Liver (tissue), 8 donors: ENCODE measurements at regions not wholly inside any gene's neighbourhood (a gene's known extent, or its start where the extent isn't known, plus 50 kb on each side); places are given as distances from the start of the nearest gene placed in this dataset.

Experiments used
- DNase-seq: peaks from one replicate; pipeline ENCODE4 v3.0.0-alpha.2; 2017; ENCODE audit warnings: low spot score
- H3K27ac ChIP-seq, 2 donors: one replicate each; pipeline ENCODE4 v1.7.0; 2013; ENCODE audit warnings: inconsistent platforms in 2 of 2, low read length in 2 of 2, control low read depth in 1 of 2, low read depth in 1 of 2, mild to moderate bottlenecking in 1 of 2
- H3K27me3 ChIP-seq, 4 donors: one replicate each; pipeline versions ENCODE4 v1.6.1 to v1.7.0; 2013; ENCODE audit warnings: low read length in 3 of 4, inconsistent platforms in 1 of 4, mild to moderate bottlenecking in 1 of 4, moderate library complexity in 1 of 4; ENCODE audit not compliant: control insufficient read depth in 4 of 4, insufficient read depth in 4 of 4
- H3K36me3 ChIP-seq, 4 donors: one replicate each; pipeline versions ENCODE4 v1.6.1 to v1.7.0; 2013; ENCODE audit warnings: low read length in 3 of 4, mild to moderate bottlenecking in 3 of 4, low read depth in 1 of 4, moderate library complexity in 1 of 4; ENCODE audit not compliant: control insufficient read depth in 4 of 4, insufficient read depth in 3 of 4
- H3K4me1 ChIP-seq, 4 donors: one replicate each; pipeline versions ENCODE4 v1.6.1 to v1.7.0; 2013; ENCODE audit warnings: low read length in 3 of 4, mild to moderate bottlenecking in 3 of 4, moderate library complexity in 1 of 4; ENCODE audit not compliant: control insufficient read depth in 4 of 4, insufficient read depth in 4 of 4
- H3K4me3 ChIP-seq, 3 donors: one replicate each; pipeline versions ENCODE4 v1.6.1 to v1.7.0; 2013; ENCODE audit warnings: low read length in 3 of 3, control low read depth in 1 of 3, low read depth in 1 of 3, mild to moderate bottlenecking in 1 of 3
- H3K9ac ChIP-seq, 2 donors: one replicate each; pipeline ENCODE4 v1.7.0; 2013; ENCODE audit warnings: low read length in 2 of 2, mild to moderate bottlenecking in 2 of 2, moderate library complexity in 2 of 2, control low read depth in 1 of 2, low read depth in 1 of 2
- H3K9me3 ChIP-seq, 4 donors: one replicate each; pipeline versions ENCODE4 v1.6.1 to v1.7.0; 2013; ENCODE audit warnings: low read length in 3 of 4; ENCODE audit not compliant: control insufficient read depth in 4 of 4
- EGR1 ChIP-seq, 2 donors: IDR thresholded peaks; 2 replicates each; pipeline ENCODE4 v1.6.1; 2016 to 2018; ENCODE audit warnings: antibody characterized with exemption in 2 of 2, low read depth in 2 of 2
- FOXA1 ChIP-seq: IDR thresholded peaks from 2 replicates; pipeline ENCODE4 v1.6.1; 2016; ENCODE audit warnings: antibody characterized with exemption
- FOXA2 ChIP-seq: IDR thresholded peaks from 2 replicates; pipeline ENCODE4 v1.6.1; 2016; ENCODE audit warnings: antibody characterized with exemption
- GABPA ChIP-seq, 2 donors: IDR thresholded peaks in 1 of 2; conservative IDR thresholded peaks in 1 of 2; 2 replicates each; pipeline ENCODE4 v1.6.1; 2016; ENCODE audit warnings: antibody characterized with exemption in 2 of 2, mild to moderate bottlenecking in 1 of 2, moderate library complexity in 1 of 2
- HNF4A ChIP-seq, 2 donors: conservative IDR thresholded peaks; 2 replicates each; pipeline ENCODE4 v1.6.1; 2016; ENCODE audit warnings: antibody characterized with exemption in 2 of 2, mild to moderate bottlenecking in 2 of 2
- HNF4G ChIP-seq: IDR thresholded peaks from 2 replicates; pipeline ENCODE4 v1.6.1; 2016; ENCODE audit warnings: antibody characterized with exemption
- JUND ChIP-seq, 2 donors: IDR thresholded peaks; 2 replicates each; pipeline ENCODE4 v1.6.1; 2016; ENCODE audit warnings: antibody characterized with exemption in 2 of 2
- RAD21 ChIP-seq, 2 donors: IDR thresholded peaks; 2 replicates each; pipeline ENCODE4 v1.6.1; 2016; ENCODE audit warnings: antibody characterized with exemption in 2 of 2, mild to moderate bottlenecking in 2 of 2
- REST ChIP-seq: IDR thresholded peaks from 2 replicates; pipeline ENCODE4 v1.6.1; 2016; ENCODE audit warnings: antibody characterized with exemption, mild to moderate bottlenecking
- RXRA ChIP-seq, 2 donors: IDR thresholded peaks; 2 replicates each; pipeline ENCODE4 v1.6.1; 2017 to 2018; ENCODE audit warnings: antibody characterized with exemption in 2 of 2, mild to moderate bottlenecking in 1 of 2
- SP1 ChIP-seq: IDR thresholded peaks from 2 replicates; pipeline ENCODE4 v1.6.1; 2018; ENCODE audit warnings: antibody characterized with exemption, mild to moderate bottlenecking
- TAF1 ChIP-seq: conservative IDR thresholded peaks from 2 replicates; pipeline ENCODE4 v1.6.1; 2016; ENCODE audit warnings: antibody characterized with exemption, mild to moderate bottlenecking
- YY1 ChIP-seq: IDR thresholded peaks from 2 replicates; pipeline ENCODE4 v1.6.1; 2016; ENCODE audit warnings: antibody characterized with exemption, mild to moderate bottlenecking
- ZBTB33 ChIP-seq: IDR thresholded peaks from 2 replicates; pipeline ENCODE4 v1.6.1; 2016; ENCODE audit warnings: antibody characterized with exemption
- WGBS: extraction: QIAGEN DNeasy Blood & Tissue Kit; methylation state at CpG from one replicate; pipeline ENCODE4 v1.1.7; 2013; 5-methylcytosine and 5-hydroxymethylcytosine counted together
- TF ChIP-seq, protein P1 (sequence below): IDR thresholded peaks from 2 replicates; pipeline ENCODE4 v1.6.1; 2016; ENCODE audit warnings: antibody characterized with exemption
- TF ChIP-seq, protein P2 (sequence below): IDR thresholded peaks from 2 replicates; pipeline ENCODE4 v1.6.1; 2016; ENCODE audit warnings: antibody characterized with exemption
- TF ChIP-seq, protein P3 (sequence below): fragments of 150-350 bp; IDR thresholded peaks from 2 replicates; pipeline ENCODE4 v1.5.1; 2017; ENCODE audit warnings: improper control_type of control experiment, low read depth, low read length; ENCODE audit not compliant: missing input control
- donor health status: healthy.
- donor health status: healthy.
- donor health status: healthy.
- donor health status: healthy.
- donor health status: healthy.

DNA sequence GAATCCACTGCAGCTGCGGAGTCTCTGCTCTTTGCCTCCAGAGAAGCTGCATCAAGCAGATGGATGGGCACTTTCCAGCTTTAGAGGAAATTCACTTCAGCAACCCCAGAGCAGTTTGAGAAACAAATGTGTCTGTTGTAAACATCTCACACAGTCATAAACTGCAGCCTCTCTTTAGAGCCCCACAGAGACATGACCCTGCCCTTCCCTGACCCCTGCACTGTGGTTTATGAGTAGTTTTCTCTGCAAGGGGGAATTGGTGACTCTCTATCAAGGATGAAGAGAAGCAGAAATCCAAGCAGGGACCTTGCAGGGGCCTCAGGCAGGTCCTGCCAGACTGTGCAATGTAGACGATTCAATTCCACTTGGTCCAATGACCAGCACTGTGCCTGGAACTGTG, 160.2 kb downstream of the SH2D4B start:
- Histone ChIP-seq H3K4me1 (peaks cover 0 to 4% (median 2%) of the 10 kb centered on the region in 4 donors), H3K27ac (no peak overlapping the region), H3K9me3 (no peaks in the 10 kb centered on the region), H3K4me3 (no peak overlapping the region), H3K27me3 (no peaks in the 10 kb centered on the region), H3K36me3 (no peaks in the 10 kb centered on the region), H3K9ac (no peak overlapping the region)
- DNase-seq = no peak
- no peak for TF ChIP-seq JUND (IDR thresholded peaks at IDR 0.05)
- no peak for TF ChIP-seq FOXA2
- TF ChIP-seq, protein P1, sequence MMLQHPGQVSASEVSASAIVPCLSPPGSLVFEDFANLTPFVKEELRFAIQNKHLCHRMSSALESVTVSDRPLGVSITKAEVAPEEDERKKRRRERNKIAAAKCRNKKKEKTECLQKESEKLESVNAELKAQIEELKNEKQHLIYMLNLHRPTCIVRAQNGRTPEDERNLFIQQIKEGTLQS = no peak
- no peak for TF ChIP-seq ZBTB33
- no peak for TF ChIP-seq GABPA (IDR thresholded peaks at IDR 0.05 in 1 of 2, conservative IDR thresholded peaks at IDR 0.05 in 1 of 2)
- no peak for TF ChIP-seq FOXA1
- TF ChIP-seq HNF4A (conservative IDR thresholded peaks at IDR 0.05) = no peak
- no peak for TF ChIP-seq TAF1
- no peak for TF ChIP-seq HNF4G
- TF ChIP-seq YY1 = no peak
- 73% methylated on average over 2 of the region's 2 CpGs for WGBS

GRCh38 chr10:80699602-80700039, 161.9 kb downstream of the SH2D4B start:
- TF ChIP-seq, protein P2, sequence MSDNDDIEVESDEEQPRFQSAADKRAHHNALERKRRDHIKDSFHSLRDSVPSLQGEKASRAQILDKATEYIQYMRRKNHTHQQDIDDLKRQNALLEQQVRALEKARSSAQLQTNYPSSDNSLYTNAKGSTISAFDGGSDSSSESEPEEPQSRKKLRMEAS = no peak
- TF ChIP-seq JUND (IDR thresholded peaks at IDR 0.05) (no peak), RAD21 (IDR thresholded peaks at IDR 0.05) (peak; percentile 84 to 93)
- TF ChIP-seq, protein P3, sequence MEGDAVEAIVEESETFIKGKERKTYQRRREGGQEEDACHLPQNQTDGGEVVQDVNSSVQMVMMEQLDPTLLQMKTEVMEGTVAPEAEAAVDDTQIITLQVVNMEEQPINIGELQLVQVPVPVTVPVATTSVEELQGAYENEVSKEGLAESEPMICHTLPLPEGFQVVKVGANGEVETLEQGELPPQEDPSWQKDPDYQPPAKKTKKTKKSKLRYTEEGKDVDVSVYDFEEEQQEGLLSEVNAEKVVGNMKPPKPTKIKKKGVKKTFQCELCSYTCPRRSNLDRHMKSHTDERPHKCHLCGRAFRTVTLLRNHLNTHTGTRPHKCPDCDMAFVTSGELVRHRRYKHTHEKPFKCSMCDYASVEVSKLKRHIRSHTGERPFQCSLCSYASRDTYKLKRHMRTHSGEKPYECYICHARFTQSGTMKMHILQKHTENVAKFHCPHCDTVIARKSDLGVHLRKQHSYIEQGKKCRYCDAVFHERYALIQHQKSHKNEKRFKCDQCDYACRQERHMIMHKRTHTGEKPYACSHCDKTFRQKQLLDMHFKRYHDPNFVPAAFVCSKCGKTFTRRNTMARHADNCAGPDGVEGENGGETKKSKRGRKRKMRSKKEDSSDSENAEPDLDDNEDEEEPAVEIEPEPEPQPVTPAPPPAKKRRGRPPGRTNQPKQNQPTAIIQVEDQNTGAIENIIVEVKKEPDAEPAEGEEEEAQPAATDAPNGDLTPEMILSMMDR = peak; percentile 77
- H3K9ac ChIP-seq = no peak overlapping the region
- H3K27me3 ChIP-seq = no peaks in the 10 kb centered on the region
- peaks cover 0 to 4% (median 2%) of the 10 kb centered on the region in 4 donors for H3K4me1 ChIP-seq
- no peaks in the 10 kb centered on the region for H3K36me3 ChIP-seq
- DNase-seq = peak; percentile 79
- no peak overlapping the region for H3K27ac ChIP-seq
- 14% methylated on average over 14 of the region's 14 CpGs for WGBS
- no peaks in the 10 kb centered on the region for H3K9me3 ChIP-seq
- H3K4me3 ChIP-seq = no peak overlapping the region

GRCh38 chr10:80700252-80700651, 162.6 kb downstream of the SH2D4B start:
- no peak for DNase-seq
- 87% methylated on average over 3 of the region's 3 CpGs for WGBS
- TF ChIP-seq SP1 (no peak), ZBTB33 (no peak), EGR1 (IDR thresholded peaks at IDR 0.05; ENCODE audit: low read depth in 2 of 2) (no peak), TAF1 (no peak), RXRA (IDR thresholded peaks at IDR 0.05) (no peak), REST (no peak)
- Histone ChIP-seq H3K4me3 (no peak overlapping the region), H3K36me3 (no peaks in the 10 kb centered on the region), H3K9ac (no peak overlapping the region), H3K4me1 (peaks cover 0 to 4% (median 2%) of the 10 kb centered on the region in 4 donors), H3K9me3 (no peaks in the 10 kb centered on the region), H3K27ac (no peak overlapping the region), H3K27me3 (no peaks in the 10 kb centered on the region)
